Uterus (tissue), 2 donors: ENCODE measurements at regions not wholly inside any gene's neighbourhood (a gene's known extent, or its start where the extent isn't known, plus 50 kb on each side); places are given as distances from the start of the nearest gene placed in this dataset.

ENCODE experiments used
- CTCF ChIP-seq, 4 experiments: fragments of 200-600 bp in 2 of 4; fragments of 450-650 bp in 2 of 4; sonication (generic) in 2 of 4; IDR thresholded peaks; one replicate each; pipeline ENCODE4 v1.5.1; 2016 to 2019; ENCODE audit warnings: antibody characterized with exemption in 4 of 4, mild to moderate bottlenecking in 2 of 4, moderate library complexity in 1 of 4
- POLR2A ChIP-seq, 2 donors: fragments of 450-650 bp; IDR thresholded peaks; one replicate each; pipeline ENCODE4 v1.6.1; 2016; ENCODE audit warnings: antibody characterized with exemption in 2 of 2, mild to moderate bottlenecking in 1 of 2, moderate library complexity in 1 of 2

- TF ChIP-seq CTCF (IDR thresholded peaks at IDR 0.05), result no peak
- no peak for TF ChIP-seq POLR2A (IDR thresholded peaks at IDR 0.05)
Observed at GRCh38 chr18:44396550-44396949, 284.1 kb upstream of the SETBP1 start.
